ENCODE measurements at regions not wholly inside any gene's neighbourhood (a gene's known extent, or its start where the extent isn't known, plus 50 kb on each side); places are given as distances from the start of the nearest gene placed in this dataset.

DNA sequence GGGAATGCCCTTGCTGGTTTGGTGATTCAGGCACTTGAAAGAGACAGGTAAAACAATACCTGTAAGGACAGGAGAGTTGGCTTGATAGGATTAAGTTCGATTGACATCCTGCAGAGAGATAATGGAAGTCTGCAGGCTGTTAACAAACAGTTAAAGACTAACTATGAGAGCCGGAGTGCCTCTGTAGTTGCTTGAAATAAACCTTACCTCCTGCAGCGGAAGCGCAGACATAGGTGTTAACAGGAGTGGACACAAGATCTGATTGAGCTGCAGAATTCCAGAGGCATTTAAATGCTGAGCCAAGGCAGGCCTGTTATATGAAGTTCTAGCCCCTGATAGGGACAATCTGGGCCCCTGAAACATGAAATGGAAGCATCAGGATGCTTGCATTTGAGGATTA lies 416.7 kb upstream of the MAOA start:
- Histone ChIP-seq H2AFZ (ENCODE audit: low read depth, low read length) (no peak overlapping the region; the same call in 1 of the 2 replicates), H3K36me3 (ENCODE audit: insufficient read depth, low read length) (no peaks in the 10 kb centered on the region)
- ATAC-seq (ENCODE audit: insufficient read depth, low read depth): no peak

DNA sequence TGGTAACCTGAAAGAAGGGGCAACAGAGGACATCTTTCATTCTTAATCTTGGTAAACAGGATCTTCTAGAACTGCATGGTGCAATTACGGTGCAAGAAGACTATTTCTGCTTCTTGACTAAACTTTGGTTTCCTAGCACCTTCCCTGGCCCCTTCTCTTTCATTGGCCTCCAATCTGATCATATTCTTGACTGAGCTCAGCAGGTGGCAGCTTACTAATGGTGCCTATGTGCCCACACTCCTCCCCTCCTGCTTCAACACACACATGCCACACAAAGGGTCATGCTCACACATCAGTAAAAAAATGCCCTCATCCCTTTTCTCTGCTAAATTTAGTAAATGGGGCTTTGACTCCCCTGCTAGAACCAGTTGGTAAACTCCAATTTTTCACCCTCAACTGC lies 400.5 kb upstream of the MAOA start:
- Histone ChIP-seq H3K4me3 (ENCODE audit: low read depth in 1 of 2, low read length in 2 of 2) (no peak overlapping the region), H2AFZ (ENCODE audit: low read depth, low read length) (no peak overlapping the region), H3K4me2 (ENCODE audit: insufficient read depth, low read length) (no peak overlapping the region), H4K20me1 (ENCODE audit: insufficient read depth, low read length) (no peaks in the 10 kb centered on the region), H3K9me3 (ENCODE audit: insufficient read depth, low read length, severe bottlenecking) (no peaks in the 10 kb centered on the region), H3K27me3 (ENCODE audit: insufficient read depth, low read length, poor library complexity) (no peaks in the 10 kb centered on the region), H3K36me3 (ENCODE audit: insufficient read depth, low read length) (no peaks in the 10 kb centered on the region), H3K9ac (ENCODE audit: low read depth, low read length) (no peak overlapping the region), H3K27ac (ENCODE audit: low read length) (no peak overlapping the region), H3K79me2 (ENCODE audit: insufficient read depth, low read length) (no peaks in the 10 kb centered on the region), H3K4me1 (ENCODE audit: insufficient read depth, low read length) (no peaks in the 10 kb centered on the region)
- no peak for ATAC-seq (ENCODE audit: insufficient read depth, low read depth)
- no peak for TF ChIP-seq EZH2 (IDR thresholded peaks at IDR 0.05; ENCODE audit: borderline replicate concordance, low read depth, low read length, severe bottlenecking)
- TF ChIP-seq, protein P1, sequence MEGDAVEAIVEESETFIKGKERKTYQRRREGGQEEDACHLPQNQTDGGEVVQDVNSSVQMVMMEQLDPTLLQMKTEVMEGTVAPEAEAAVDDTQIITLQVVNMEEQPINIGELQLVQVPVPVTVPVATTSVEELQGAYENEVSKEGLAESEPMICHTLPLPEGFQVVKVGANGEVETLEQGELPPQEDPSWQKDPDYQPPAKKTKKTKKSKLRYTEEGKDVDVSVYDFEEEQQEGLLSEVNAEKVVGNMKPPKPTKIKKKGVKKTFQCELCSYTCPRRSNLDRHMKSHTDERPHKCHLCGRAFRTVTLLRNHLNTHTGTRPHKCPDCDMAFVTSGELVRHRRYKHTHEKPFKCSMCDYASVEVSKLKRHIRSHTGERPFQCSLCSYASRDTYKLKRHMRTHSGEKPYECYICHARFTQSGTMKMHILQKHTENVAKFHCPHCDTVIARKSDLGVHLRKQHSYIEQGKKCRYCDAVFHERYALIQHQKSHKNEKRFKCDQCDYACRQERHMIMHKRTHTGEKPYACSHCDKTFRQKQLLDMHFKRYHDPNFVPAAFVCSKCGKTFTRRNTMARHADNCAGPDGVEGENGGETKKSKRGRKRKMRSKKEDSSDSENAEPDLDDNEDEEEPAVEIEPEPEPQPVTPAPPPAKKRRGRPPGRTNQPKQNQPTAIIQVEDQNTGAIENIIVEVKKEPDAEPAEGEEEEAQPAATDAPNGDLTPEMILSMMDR (IDR thresholded peaks at IDR 0.05; ENCODE audit: borderline replicate concordance, extremely low read depth, low read length, poor library complexity, severe bottlenecking): no peak
- DNase-seq: no peak

More for the DNA sequence above, 416.7 kb upstream of the MAOA start:
- Histone ChIP-seq H3K9ac (ENCODE audit: low read depth, low read length) (no peak overlapping the region), H4K20me1 (ENCODE audit: insufficient read depth, low read length) (no peaks in the 10 kb centered on the region), H3K27ac (ENCODE audit: low read length) (no peak overlapping the region), H3K4me2 (ENCODE audit: insufficient read depth, low read length) (no peak overlapping the region), H3K27me3 (ENCODE audit: insufficient read depth, low read length, poor library complexity) (no peaks in the 10 kb centered on the region), H3K4me1 (ENCODE audit: insufficient read depth, low read length) (no peaks in the 10 kb centered on the region), H3K4me3 (ENCODE audit: low read depth in 1 of 2, low read length in 2 of 2) (no peak overlapping the region), H3K9me3 (ENCODE audit: insufficient read depth, low read length, severe bottlenecking) (no peaks in the 10 kb centered on the region), H3K79me2 (ENCODE audit: insufficient read depth, low read length) (no peaks in the 10 kb centered on the region)
- DNase-seq: no peak
- TF ChIP-seq EZH2 (IDR thresholded peaks at IDR 0.05; ENCODE audit: borderline replicate concordance, low read depth, low read length, severe bottlenecking): no peak

DNA sequence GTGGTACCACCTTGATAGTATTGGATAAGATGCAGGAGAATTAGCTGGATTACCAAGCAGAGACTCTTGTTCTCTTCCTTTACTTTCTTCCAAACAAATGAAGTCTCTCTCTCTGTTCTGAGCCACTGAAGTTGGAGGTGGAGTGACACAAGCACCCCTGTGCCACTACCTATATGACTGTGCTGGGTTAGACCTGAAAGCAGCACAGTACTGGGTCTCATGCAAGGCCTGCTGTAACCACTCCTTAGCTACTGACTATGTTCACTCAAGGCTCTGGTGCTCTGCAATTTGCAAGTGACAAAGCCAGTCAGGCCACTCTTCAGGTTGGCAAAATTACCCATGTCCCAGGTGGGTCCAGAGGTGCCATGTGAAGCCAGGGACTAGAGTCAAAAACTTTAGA lies 389.6 kb upstream of the MAOA start:
- Histone ChIP-seq H3K27ac (ENCODE audit: low read length) (no peak overlapping the region), H3K27me3 (ENCODE audit: insufficient read depth, low read length, poor library complexity) (no peaks in the 10 kb centered on the region), H3K9ac (ENCODE audit: low read depth, low read length) (no peak overlapping the region), H3K79me2 (ENCODE audit: insufficient read depth, low read length) (no peaks in the 10 kb centered on the region), H4K20me1 (ENCODE audit: insufficient read depth, low read length) (no peaks in the 10 kb centered on the region), H3K9me3 (ENCODE audit: insufficient read depth, low read length, severe bottlenecking) (no peaks in the 10 kb centered on the region), H2AFZ (ENCODE audit: low read depth, low read length) (no peak overlapping the region), H3K4me1 (ENCODE audit: insufficient read depth, low read length) (no peaks in the 10 kb centered on the region), H3K4me2 (ENCODE audit: insufficient read depth, low read length) (no peak overlapping the region), H3K4me3 (ENCODE audit: low read depth in 1 of 2, low read length in 2 of 2) (no peak overlapping the region), H3K36me3 (ENCODE audit: insufficient read depth, low read length) (no peaks in the 10 kb centered on the region)
- no peak for ATAC-seq (ENCODE audit: insufficient read depth, low read depth)
- TF ChIP-seq, protein P1 (IDR thresholded peaks at IDR 0.05; ENCODE audit: borderline replicate concordance, extremely low read depth, low read length, poor library complexity, severe bottlenecking): no peak
- no peak for TF ChIP-seq EZH2 (IDR thresholded peaks at IDR 0.05; ENCODE audit: borderline replicate concordance, low read depth, low read length, severe bottlenecking)
- no peak for DNase-seq

DNA sequence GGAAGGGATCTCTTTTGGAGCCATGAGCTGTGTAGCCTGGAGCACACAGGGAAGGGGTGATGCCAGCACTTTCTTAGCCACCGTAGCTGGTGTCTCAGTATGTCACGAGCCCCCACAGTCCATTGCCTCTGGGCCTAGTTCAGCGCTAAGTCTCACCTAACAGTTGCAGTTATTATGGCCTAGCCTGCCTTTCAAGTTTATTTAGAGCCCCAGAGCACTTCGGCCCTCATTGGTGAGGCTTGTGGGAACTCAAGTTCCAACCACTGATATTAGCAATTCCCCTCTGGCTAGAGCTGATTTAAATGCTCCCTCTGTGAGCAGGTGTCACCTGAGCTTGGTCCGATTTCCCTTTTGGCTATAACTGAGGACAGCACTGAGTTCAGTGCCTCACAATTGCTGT lies 388.4 kb upstream of the MAOA start:
- Histone ChIP-seq H4K20me1 (ENCODE audit: insufficient read depth, low read length) (no peaks in the 10 kb centered on the region), H2AFZ (ENCODE audit: low read depth, low read length) (no peak overlapping the region), H3K36me3 (ENCODE audit: insufficient read depth, low read length) (no peaks in the 10 kb centered on the region), H3K27me3 (ENCODE audit: insufficient read depth, low read length, poor library complexity) (no peaks in the 10 kb centered on the region), H3K9ac (ENCODE audit: low read depth, low read length) (no peak overlapping the region), H3K4me2 (ENCODE audit: insufficient read depth, low read length) (no peak overlapping the region), H3K4me3 (ENCODE audit: low read depth in 1 of 2, low read length in 2 of 2) (no peak overlapping the region), H3K79me2 (ENCODE audit: insufficient read depth, low read length) (no peaks in the 10 kb centered on the region), H3K9me3 (ENCODE audit: insufficient read depth, low read length, severe bottlenecking) (no peaks in the 10 kb centered on the region), H3K27ac (ENCODE audit: low read length) (no peak overlapping the region), H3K4me1 (ENCODE audit: insufficient read depth, low read length) (no peaks in the 10 kb centered on the region)
- DNase-seq: no peak
- no peak for ATAC-seq (ENCODE audit: insufficient read depth, low read depth)
- no peak for TF ChIP-seq EZH2 (IDR thresholded peaks at IDR 0.05; ENCODE audit: borderline replicate concordance, low read depth, low read length, severe bottlenecking)
